Transverse colon (tissue), 4 donors: ENCODE measurements at regions not wholly inside any gene's neighbourhood (a gene's known extent, or its start where the extent isn't known, plus 50 kb on each side); places are given as distances from the start of the nearest gene placed in this dataset.

Experiments used
- POLR2A ChIP-seq: fragments of 450-650 bp; IDR thresholded peaks from one replicate; pipeline ENCODE4 v1.6.1; 2016; ENCODE audit warnings: antibody characterized with exemption, mild to moderate bottlenecking, moderate library complexity
- POLR2AphosphoS5 ChIP-seq, 3 donors: sonication (generic); formaldehyde crosslinking; IDR thresholded peaks; one replicate each; pipeline ENCODE4 v1.6.1; 2016; ENCODE audit warnings: antibody characterized with exemption in 3 of 3
- TF ChIP-seq, protein P1 (sequence below), 5 experiments: fragments of 200-600 bp in 3 of 5; fragments of 450-650 bp in 2 of 5; sonication (generic) in 3 of 5; IDR thresholded peaks; 1 replicate in 2 of 5; 2 replicates in 3 of 5; pipeline ENCODE4 v1.5.1; 2016 to 2017; ENCODE audit warnings: antibody characterized with exemption in 5 of 5, inconsistent platforms in 3 of 5, mild to moderate bottlenecking in 2 of 5, moderate library complexity in 1 of 5

DNA sequence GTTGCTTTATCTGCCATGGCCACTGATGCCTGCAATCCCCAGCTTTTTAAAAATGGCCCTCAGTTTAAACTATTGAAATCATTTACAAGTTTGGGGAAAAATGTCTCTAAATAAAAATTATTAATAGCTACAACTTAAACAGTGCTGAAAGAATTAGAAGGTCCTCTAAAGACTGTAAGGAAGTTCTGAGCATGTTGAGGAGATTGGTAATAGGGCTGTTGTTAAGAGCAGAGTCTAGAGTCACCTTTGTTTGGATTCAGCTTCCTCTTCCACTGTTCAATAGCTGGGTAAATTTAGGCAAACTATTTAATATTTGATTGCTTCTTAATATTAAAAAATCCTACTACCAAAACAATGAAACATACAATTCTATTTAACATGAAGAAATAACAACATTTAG, 1127.1 kb upstream of the DDX18 start:
- TF ChIP-seq, protein P1, sequence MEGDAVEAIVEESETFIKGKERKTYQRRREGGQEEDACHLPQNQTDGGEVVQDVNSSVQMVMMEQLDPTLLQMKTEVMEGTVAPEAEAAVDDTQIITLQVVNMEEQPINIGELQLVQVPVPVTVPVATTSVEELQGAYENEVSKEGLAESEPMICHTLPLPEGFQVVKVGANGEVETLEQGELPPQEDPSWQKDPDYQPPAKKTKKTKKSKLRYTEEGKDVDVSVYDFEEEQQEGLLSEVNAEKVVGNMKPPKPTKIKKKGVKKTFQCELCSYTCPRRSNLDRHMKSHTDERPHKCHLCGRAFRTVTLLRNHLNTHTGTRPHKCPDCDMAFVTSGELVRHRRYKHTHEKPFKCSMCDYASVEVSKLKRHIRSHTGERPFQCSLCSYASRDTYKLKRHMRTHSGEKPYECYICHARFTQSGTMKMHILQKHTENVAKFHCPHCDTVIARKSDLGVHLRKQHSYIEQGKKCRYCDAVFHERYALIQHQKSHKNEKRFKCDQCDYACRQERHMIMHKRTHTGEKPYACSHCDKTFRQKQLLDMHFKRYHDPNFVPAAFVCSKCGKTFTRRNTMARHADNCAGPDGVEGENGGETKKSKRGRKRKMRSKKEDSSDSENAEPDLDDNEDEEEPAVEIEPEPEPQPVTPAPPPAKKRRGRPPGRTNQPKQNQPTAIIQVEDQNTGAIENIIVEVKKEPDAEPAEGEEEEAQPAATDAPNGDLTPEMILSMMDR (IDR thresholded peaks at IDR 0.05) = no peak
- TF ChIP-seq POLR2AphosphoS5 (IDR thresholded peaks at IDR 0.05) = no peak
- TF ChIP-seq POLR2A = no peak
